ENCODE measurements at regions not wholly inside any gene's neighbourhood (a gene's known extent, or its start where the extent isn't known, plus 50 kb on each side); places are given as distances from the start of the nearest gene placed in this dataset.

DNA sequence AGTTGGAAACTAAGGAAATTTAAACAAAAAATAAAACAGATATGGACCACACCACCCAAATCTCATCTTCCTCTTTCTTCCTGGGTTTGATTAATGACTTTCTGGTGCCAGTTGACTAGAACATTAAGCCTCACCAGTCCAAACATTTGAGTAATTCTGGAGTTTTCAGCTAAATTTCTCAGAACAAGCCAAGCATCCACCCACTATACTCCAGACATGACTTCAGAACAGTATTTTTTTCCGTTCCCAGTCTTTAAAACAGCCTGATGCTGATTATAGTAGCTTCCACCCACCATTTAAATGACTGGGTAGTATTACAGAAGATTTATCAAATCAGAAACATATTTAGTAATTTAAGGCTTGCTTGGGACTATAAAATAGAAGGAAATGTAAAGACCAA lies 230.9 kb upstream of the UBASH3B start:
- TF ChIP-seq CTCF (optimal IDR thresholded peaks at IDR 0.05 in 1 of 3, IDR thresholded peaks at IDR 0.05 in 1 of 3, conservative IDR thresholded peaks at IDR 0.05 in 1 of 3; ENCODE audit: extremely low read depth in 1 of 3, insufficient read depth in 2 of 3, low read length in 3 of 3): no peak
- no peak for TF ChIP-seq EZH2 (IDR thresholded peaks at IDR 0.05; ENCODE audit: low read length)
